Left lung (tissue), 4 donors: ENCODE measurements at regions not wholly inside any gene's neighbourhood (a gene's known extent, or its start where the extent isn't known, plus 50 kb on each side); places are given as distances from the start of the nearest gene placed in this dataset.
A peak's percentile ranks its signal among the peaks of the same experiment; 100 is the strongest.
"Not testable (repeated sequence)": the region's sequence is repeated elsewhere in the genome, so short reads cannot be mapped to it uniquely, and the experiment has no call there.

Experiments used
- ATAC-seq: fragments of 200-7000 bp; cut with Tn5 transposase; one replicate; pipeline ENCODE4 v1.9.1; 2020; ENCODE audit warnings: moderate library complexity
- DNase-seq, 4 donors: peaks; one replicate each; pipeline ENCODE4 v3.0.0-alpha.2; 2013 to 2020
- H3K27ac ChIP-seq, 2 donors: fragments of 200-600 bp; sonication (generic) in 1 of 2; one replicate each; pipeline versions ENCODE4 v1.5.0 to v1.8.0; 2020 to 2021
- H3K27me3 ChIP-seq, 2 donors: fragments of 200-600 bp; sonication (generic) in 1 of 2; one replicate each; pipeline versions ENCODE4 v1.5.0 to v1.8.0; 2020 to 2021
- H3K36me3 ChIP-seq, 2 donors: fragments of 200-600 bp; sonication (generic) in 1 of 2; one replicate each; pipeline versions ENCODE4 v1.5.0 to v1.8.0; 2020 to 2021
- H3K4me1 ChIP-seq, 2 donors: fragments of 200-600 bp; one replicate each; pipeline ENCODE4 v1.8.0; 2021
- H3K4me3 ChIP-seq, 2 donors: fragments of 200-600 bp; sonication (generic) in 1 of 2; one replicate each; pipeline versions ENCODE4 v1.5.0 to v1.8.0; 2020 to 2021; ENCODE audit warnings: mild to moderate bottlenecking in 1 of 2
- H3K9me3 ChIP-seq, 2 donors: fragments of 200-600 bp; sonication (generic) in 1 of 2; one replicate each; pipeline versions ENCODE4 v1.5.0 to v1.8.0; 2020 to 2021
- intact Hi-C, 2 donors: fragments of 100-400 bp; cut with DNase I; formaldehyde crosslinking; loops; one replicate each; pipeline versions ENCODE4 v1.11.2 to v1.14.2; 2022
- donor health status: DM: no; HTN: yes; CAD: no.
- donor health status: DM: no; HTN: no; CAD: no.

DNA sequence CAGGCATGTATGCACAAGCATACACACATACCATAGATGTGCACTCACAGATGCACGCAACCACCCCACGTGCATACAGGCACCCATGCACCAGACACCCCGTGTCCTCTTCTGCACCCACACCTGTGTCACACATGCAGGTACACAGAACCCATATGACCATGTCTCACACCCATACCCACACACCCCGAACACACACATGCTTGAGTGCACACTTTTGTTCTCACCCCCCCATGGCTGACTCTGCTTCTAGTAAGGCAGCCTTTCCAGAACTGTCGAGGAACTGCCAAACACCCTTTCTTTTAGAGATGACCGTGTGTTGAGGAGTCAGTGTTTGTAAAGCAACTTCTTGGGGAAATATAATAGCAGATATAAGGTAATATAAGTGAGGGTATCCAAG, 301.2 kb downstream of the BCL2L11 start:
- peaks cover 0 to 12% of the 10 kb centered on the region in 2 donors for H3K4me1 ChIP-seq
- not testable (repeated sequence) for H3K4me3 ChIP-seq, ATAC-seq

DNA sequence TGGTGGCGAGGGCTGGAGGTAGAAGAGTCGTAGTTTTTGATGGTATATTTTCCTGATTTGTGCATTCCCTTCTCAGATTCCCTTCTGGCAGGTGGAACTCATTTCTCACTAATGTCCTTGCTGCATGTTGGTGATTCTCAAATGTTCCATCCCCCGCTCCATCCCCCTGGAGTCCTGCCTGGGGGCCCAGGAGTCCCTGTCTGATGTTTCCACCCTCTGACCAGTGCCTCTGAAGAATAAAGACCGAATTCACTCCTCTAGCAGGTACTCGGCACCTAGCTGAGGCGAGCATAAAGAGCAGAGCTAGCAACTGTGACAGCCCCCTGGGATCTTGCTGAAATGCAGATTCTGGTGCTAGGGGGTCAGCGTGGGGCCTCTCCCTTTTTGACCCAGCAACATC, 301.8 kb downstream of the BCL2L11 start:
- H3K27ac ChIP-seq, H3K4me3 ChIP-seq, ATAC-seq, intact Hi-C loops, H3K36me3 ChIP-seq, H3K9me3 ChIP-seq, H3K4me1 ChIP-seq, H3K27me3 ChIP-seq: not testable (repeated sequence)
- DNase-seq: peak in 1 of 4 donors; percentile 29

More for the DNA sequence above, 301.2 kb downstream of the BCL2L11 start:
- H3K9me3 ChIP-seq, H3K27me3 ChIP-seq, intact Hi-C loops, H3K36me3 ChIP-seq, H3K27ac ChIP-seq, DNase-seq: not testable (repeated sequence)

DNA sequence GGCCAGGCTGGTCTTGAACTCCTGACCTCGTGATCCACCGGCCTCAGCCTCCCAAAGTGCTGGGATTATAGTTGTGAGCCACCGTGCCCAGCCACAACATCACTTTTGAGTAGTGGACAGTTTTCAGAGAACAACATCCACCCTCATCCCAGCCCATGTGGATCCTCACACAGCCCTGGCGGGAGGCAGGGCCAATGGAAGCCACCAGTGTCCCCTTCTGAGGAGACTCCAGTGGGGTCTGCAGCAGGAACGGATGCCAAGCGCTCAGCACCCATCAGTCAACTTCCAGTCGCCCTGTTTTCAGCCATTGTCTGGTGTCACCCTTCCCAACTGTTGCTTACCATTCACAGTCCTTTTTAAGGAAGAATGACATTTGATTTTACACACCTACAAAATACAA, 302.5 kb downstream of the BCL2L11 start:
- ATAC-seq, intact Hi-C loops, H3K36me3 ChIP-seq, H3K9me3 ChIP-seq, H3K27me3 ChIP-seq, H3K4me3 ChIP-seq, H3K27ac ChIP-seq, H3K4me1 ChIP-seq: not testable (repeated sequence)
- DNase-seq: peak in 1 of 4 donors; percentile 51

DNA sequence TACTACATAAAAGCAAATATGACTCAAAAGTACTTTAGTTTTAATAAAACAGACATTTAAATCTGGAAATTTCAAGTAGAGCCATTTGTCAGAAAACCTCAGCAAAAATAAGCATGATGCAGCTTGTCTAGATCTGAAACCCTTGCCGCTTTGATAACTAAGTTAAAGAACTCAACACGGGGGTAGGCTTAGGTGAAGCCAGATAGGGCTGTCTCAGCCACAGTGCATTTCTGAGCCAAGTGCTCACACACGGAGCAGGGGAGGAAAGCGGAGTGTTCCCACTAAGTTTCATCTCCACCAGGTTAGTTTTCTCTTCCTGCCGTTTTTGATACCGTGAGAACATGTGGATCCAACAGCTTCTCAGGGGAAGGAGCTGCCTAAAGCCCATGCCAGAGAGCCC, 303.5 kb downstream of the BCL2L11 start:
- ATAC-seq: not testable (repeated sequence)

DNA sequence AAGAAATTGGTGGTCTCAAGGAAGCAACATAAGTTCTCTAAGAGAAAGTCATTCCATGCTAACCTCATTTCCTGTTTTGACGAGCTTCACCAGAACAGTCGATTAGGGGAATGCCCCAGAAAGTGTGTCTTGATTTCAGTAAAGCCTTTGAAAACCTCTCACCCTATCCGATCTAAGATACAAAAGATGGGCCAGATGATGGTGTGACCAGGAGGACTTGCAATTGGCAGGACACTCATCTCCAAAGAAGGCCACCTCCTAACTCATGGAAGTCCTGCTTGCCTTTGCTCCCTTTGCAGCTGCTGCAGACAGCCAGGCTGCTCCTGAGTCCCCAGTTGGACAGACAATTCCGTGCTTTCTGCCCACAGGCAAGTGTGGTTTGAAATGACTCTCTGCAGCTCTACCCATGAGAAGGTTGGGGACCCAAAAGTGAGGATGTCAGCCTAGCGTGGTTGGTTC, 304.2 kb downstream of the BCL2L11 start:
- H3K9me3 ChIP-seq, H3K27me3 ChIP-seq, H3K4me1 ChIP-seq, H3K4me3 ChIP-seq, intact Hi-C loops, ATAC-seq, DNase-seq, H3K36me3 ChIP-seq: not testable (repeated sequence)
- H3K27ac ChIP-seq: peak overlapping the region in 1 of 2 donors; percentile 28

More for the DNA sequence above, 303.5 kb downstream of the BCL2L11 start:
- H3K27ac ChIP-seq, H3K27me3 ChIP-seq, intact Hi-C loops, H3K4me1 ChIP-seq, H3K36me3 ChIP-seq, H3K4me3 ChIP-seq, H3K9me3 ChIP-seq, DNase-seq: not testable (repeated sequence)

DNA sequence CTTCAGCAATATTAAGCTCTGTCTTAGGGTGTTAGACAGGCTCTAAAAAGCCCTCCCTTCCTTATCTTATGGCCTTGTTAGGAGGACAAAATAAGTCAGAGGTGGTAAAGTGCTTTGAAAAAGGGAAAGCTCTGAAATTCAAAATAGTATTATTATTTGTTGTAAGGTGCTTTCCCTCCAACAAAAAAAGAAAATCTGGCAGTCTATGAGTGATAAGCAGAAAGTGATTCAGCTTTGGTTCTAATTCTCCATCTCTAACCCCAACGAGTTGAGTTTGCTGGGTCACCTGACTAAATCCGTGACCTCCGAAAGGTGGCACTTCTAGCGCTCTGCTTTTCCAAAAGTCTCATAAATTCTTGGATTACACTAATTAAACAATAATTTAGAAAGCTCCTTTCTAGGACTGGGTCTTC, 305.1 kb downstream of the BCL2L11 start:
- H3K4me3 ChIP-seq, H3K27me3 ChIP-seq, DNase-seq, ATAC-seq, intact Hi-C loops, H3K36me3 ChIP-seq, H3K4me1 ChIP-seq, H3K9me3 ChIP-seq, H3K27ac ChIP-seq: not testable (repeated sequence)

DNA sequence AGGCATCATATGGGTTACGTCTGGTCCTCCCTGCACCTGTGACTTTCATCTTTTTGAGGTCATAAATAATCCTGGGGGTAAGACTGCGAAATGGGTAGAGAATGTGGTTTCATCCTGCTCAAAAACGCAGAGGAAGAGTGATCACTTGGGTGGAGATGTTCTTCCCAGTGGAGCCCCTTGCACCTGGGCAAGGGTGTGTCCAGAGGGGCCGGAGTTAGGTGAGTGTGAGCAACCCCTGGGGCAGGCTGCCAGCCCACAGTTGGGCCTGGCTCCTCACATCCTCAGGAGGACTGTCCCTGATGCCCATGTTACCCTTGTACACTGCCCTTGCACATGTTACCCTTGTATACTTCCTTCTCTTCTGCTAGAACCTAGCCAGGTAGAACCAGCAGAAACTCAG, 306.6 kb downstream of the BCL2L11 start:
- not testable (repeated sequence) for ATAC-seq, H3K27me3 ChIP-seq

DNA sequence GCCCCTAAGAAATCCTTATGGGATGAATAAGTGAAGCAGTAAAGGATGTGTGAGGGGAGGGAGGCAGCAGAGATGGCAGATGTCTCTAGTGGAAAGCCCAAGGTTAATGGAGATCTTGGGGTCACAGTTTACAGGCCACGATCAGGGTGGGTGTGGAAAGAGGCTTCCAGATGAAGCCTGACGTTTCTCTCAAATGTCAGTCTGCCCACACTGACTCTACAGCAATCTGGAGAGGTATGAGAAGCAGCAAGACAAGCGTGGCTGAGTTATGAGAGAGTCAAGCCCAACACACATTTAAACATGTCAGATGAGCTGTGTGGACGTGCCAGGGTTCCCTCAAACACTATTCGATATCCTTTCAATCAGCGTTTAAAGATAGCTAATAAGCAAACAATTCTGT, 308.2 kb downstream of the BCL2L11 start:
- H3K27me3 ChIP-seq: not testable (repeated sequence)

More for the DNA sequence above, 306.6 kb downstream of the BCL2L11 start:
- H3K4me3 ChIP-seq, H3K36me3 ChIP-seq, intact Hi-C loops, H3K27ac ChIP-seq, H3K9me3 ChIP-seq: not testable (repeated sequence)
- peak in 1 of 4 donors; percentile 65 for DNase-seq
- H3K4me1 ChIP-seq: peaks cover 0 to 12% of the 10 kb centered on the region in 2 donors

DNA sequence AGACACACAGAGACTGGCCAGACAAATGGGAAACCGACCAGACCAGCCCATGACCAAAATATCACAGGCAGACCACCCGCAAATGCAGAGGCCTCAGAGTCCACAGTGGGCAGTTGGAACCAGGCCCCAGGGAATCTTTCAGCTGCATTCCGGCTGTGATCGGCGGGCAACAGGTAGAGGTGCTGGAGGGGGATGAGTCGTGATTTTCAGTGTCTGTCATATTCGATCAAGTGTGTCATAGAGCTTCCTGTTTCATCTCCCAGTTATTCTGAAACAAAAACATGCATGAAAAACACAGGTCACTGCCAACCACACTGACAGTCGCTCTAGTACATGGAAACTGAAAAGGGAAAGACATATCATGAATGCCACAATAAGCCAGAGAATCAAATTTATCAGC, 308.6 kb downstream of the BCL2L11 start:
- ATAC-seq, H3K27me3 ChIP-seq, H3K4me3 ChIP-seq, H3K9me3 ChIP-seq, H3K27ac ChIP-seq, intact Hi-C loops, H3K36me3 ChIP-seq, DNase-seq: not testable (repeated sequence)
- peaks cover 0 to 15% of the 10 kb centered on the region in 2 donors for H3K4me1 ChIP-seq

More for the DNA sequence above, 308.2 kb downstream of the BCL2L11 start:
- H3K27ac ChIP-seq, H3K36me3 ChIP-seq, H3K9me3 ChIP-seq, DNase-seq, H3K4me3 ChIP-seq, intact Hi-C loops, ATAC-seq: not testable (repeated sequence)
- peaks cover 0 to 14% of the 10 kb centered on the region in 2 donors for H3K4me1 ChIP-seq

DNA sequence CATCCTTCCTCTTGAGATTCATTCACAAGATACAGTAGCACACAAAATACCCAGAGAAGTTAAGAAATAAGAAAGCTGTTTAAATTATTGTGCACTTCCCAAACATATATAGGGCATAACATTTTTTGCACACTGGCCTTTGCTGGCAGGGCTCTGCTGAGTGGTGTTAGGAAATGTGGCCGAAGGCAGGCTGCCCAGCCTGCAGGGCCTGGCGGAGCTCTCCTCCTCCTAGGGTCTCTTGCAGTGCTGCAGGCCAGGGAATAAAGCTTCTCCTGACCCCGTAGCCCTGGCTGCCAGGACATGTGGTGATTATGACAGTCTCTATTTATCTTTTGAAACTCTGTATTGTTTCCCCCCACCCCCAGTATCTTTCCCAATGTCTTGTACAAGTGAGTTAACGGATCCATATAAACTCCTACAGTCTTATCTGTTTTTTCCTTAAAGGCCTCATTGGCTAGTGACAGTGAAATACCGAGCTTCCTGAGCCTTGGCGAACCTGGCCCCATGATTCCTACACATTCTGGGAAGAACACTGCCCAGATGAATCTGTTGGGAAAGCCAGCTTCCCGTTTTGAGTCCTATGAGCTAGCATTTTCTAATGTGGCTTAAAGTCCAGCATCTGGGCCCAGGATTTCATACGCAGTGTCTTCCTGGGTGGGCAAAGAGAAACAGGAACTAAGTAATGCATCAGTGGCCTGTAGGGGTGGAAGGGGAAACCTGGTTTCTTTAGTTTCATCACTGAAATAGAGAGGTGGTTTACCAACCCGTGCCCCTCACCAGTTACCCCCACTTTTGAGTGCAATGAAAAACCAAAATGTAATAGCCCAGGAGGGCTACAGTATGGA, 310.3 kb downstream of the BCL2L11 start:
- H3K4me1 ChIP-seq, H3K27me3 ChIP-seq, intact Hi-C loops, H3K9me3 ChIP-seq, H3K36me3 ChIP-seq, H3K4me3 ChIP-seq: not testable (repeated sequence)
- DNase-seq (peak in 1 of 4 donors; percentile 21), ATAC-seq (peak; percentile 59)
- H3K27ac ChIP-seq: peak overlapping the region in 1 of 2 donors; percentile 57

DNA sequence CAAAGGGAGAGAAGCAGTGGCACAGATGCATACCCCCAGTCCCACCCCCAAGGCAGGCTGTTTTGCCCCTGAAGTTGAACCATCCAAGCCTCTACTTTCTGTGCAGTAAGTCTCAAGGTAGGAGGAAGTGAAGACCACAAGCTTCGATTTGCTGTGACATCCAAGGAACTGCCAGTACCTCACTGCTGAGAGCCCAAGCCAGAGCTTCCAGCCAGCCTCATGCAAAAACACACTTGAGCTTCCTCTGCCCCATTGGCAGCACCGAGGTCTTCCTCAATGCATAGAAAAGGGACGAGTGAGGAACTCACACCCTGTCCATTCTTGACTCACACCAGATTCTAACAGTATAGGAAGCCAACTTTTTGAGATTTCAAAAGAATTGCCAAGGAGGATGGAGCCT, 311.7 kb downstream of the BCL2L11 start:
- H3K4me3 ChIP-seq, H3K36me3 ChIP-seq, H3K27me3 ChIP-seq, H3K4me1 ChIP-seq, intact Hi-C loops, ATAC-seq, DNase-seq, H3K9me3 ChIP-seq: not testable (repeated sequence)
- peak overlapping the region in 1 of 2 donors; percentile 55 for H3K27ac ChIP-seq

DNA sequence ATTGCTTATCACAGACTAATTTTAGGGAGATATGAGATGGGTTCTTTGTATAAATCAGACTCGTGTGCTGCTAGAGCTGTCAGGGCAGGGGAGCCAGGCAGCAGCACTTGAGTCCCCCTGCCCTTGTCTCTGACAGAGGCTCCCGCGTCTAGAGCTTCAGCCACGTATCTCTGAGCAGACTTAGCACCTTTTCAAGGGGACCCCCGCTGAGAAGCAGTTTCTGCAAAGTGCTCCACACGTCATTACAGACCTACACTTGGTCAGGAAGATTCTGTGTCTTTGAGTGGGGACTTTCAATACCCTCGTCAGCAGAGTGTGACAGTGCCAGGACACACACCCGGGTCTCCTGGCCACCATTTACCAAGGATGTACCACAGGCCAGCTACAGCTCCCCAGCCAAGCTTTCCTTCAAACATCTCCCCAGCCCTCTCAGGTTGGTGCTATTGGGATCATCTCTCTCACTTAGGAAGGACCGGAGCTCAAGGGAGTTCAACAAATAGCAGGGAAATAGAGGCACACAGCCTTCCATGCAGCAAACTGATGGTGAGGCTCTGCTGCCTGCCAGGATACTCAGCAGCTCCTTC, 312.3 kb downstream of the BCL2L11 start:
- ATAC-seq: not testable (repeated sequence)

DNA sequence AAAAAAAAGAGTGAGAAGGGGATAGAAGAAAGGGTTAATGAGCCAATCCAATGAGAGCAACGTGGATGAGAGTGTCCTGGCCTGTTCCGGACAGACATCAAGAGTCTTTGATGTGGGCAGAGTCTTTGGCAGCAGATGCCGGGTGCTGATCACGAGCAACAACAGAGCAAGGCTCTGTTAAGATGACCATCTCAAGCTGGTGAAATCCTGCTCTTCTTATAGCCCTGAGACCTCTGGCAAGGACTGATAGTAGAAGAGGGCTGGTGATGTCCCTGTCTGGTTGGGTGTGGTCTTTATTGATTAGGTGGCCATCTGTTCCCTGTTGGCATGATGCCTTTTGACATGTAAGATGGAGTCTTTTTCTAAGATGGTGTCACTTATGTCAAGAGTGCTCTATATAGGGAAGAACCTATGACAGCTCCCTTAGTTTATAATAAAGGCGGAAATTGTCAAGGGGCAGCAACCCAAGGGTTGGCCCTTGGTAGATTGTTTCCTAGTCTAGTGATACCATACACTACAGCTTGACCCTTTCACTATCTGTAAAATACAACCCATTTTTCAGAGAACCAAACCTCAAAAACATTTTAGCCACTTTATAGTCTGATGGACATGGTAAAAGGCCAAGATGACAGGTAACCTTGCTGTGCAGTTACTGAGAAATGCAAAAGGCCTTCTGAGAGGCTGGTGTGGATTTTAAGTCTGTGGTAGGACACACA, 313.3 kb downstream of the BCL2L11 start:
- H3K9me3 ChIP-seq, H3K36me3 ChIP-seq, H3K27me3 ChIP-seq, H3K4me3 ChIP-seq, H3K4me1 ChIP-seq, ATAC-seq, H3K27ac ChIP-seq, DNase-seq, intact Hi-C loops: not testable (repeated sequence)

More for the DNA sequence above, 312.3 kb downstream of the BCL2L11 start:
- DNase-seq, H3K4me3 ChIP-seq, H3K27ac ChIP-seq, intact Hi-C loops, H3K9me3 ChIP-seq, H3K36me3 ChIP-seq, H3K4me1 ChIP-seq, H3K27me3 ChIP-seq: not testable (repeated sequence)
